Stimulated activated effector memory CD8-positive, alpha-beta T cell treated with anti-CD3 and anti-CD28 coated beads, Interleukin-12 subunit alpha, Interleukin-12 subunit beta, amount 100 ng/mL, for 72 hours (primary cell): ENCODE measurements at regions not wholly inside any gene's neighbourhood (a gene's known extent, or its start where the extent isn't known, plus 50 kb on each side); places are given as distances from the start of the nearest gene placed in this dataset.
"Not testable (repeated sequence)": the region's sequence is repeated elsewhere in the genome, so short reads cannot be mapped to it uniquely, and the experiment has no call there.

Experiments used
- ATAC-seq: fragments of 150-1000 bp; cut with Tn5 transposase; 2 replicates; pipeline ENCODE4 v1.10.0; 2021
- DNase-seq, 2 donors: peaks; one replicate each; pipeline ENCODE4 v3.0.0; 2021 to 2022; ENCODE audit warnings: low spot score in 2 of 2
- H3K27ac Mint-ChIP-seq: one replicate; pipeline ENCODE4 v1.8.0; 2022; ENCODE audit warnings: mild to moderate bottlenecking, mixed read lengths
- H3K36me3 Mint-ChIP-seq: one replicate; pipeline ENCODE4 v1.8.0; 2022; ENCODE audit warnings: mild to moderate bottlenecking, mixed read lengths
- H3K4me1 Mint-ChIP-seq: one replicate; pipeline ENCODE4 v1.8.0; 2022; ENCODE audit warnings: mixed read lengths
- H3K4me3 Mint-ChIP-seq: one replicate; pipeline ENCODE4 v1.8.0; 2022; ENCODE audit warnings: mild to moderate bottlenecking, mixed read lengths
- H3K9me3 Mint-ChIP-seq: one replicate; pipeline ENCODE4 v1.8.0; 2022; ENCODE audit warnings: mixed read lengths

DNA sequence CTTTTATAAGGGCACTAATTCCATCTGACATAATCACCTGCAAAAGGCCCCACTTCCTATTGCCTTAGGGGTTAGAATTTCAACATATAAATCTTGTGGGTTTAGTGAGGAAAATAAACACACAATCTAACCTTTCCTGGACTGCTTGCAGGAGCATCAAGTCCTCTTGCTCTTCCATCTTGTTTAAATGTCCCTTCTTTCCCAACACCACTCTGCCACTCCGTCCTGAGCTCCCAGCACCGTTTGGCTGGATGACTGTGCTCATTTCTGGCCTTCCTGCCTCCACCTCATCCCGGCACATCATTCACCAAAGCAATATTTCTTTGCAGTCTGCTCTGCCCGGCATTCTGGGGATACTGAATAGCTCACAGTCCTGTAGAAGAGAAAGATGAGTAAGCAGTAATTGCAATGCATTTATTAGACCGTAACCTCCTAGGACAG, 247.8 kb downstream of the BCL2 start:
- Mint-ChIP-seq H3K36me3 (no peaks in the 10 kb centered on the region), H3K4me3 (no peak overlapping the region), H3K9me3 (no peaks in the 10 kb centered on the region)

DNA sequence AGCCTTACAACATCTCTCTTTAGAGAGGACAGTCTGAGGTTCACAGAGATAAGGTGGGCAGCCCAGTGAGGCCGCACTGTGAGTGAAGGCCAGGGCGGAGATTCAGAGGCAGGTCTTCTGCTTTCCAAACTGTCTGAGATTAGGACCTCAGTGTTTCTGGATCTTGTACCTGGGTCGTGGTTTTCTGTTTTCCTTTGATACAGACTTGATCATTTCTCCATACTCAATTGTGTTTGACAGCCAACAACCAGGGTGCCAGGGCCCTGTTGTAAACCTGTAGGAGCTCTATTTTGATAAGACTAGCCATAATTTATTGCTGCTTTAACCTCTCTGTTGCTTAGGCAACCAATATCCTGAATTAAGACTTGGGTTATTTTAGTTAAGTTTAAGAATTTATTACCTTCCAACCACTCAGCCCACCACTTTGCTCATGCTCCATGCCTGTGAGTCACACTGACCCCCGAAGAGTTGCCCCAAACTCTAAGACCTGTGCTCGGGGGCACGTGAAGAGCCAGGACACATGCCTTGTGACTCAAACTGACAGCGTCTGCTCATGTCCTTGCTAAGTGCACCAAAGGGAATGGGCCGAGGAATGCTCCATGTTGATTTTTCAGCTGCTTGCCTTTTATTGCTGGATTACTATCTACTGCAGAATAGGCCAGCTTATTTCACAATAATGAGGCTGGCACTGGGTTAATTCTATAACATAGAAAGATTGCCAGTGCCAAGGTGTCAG, 248.6 kb downstream of the BCL2 start:
- DNase-seq (no peak), ATAC-seq (no peak)
- H3K4me3 Mint-ChIP-seq: no peak overlapping the region
- H3K9me3 Mint-ChIP-seq: no peaks in the 10 kb centered on the region
- peaks cover 12% of the 10 kb centered on the region for H3K4me1 Mint-ChIP-seq
- H3K27ac Mint-ChIP-seq: no peak overlapping the region
- no peaks in the 10 kb centered on the region for H3K36me3 Mint-ChIP-seq

More for the DNA sequence above, 247.8 kb downstream of the BCL2 start:
- DNase-seq (no peak), ATAC-seq (no peak)
- Mint-ChIP-seq H3K4me1 (peaks cover 12% of the 10 kb centered on the region), H3K27ac (peak overlapping the region; percentile 24)

DNA sequence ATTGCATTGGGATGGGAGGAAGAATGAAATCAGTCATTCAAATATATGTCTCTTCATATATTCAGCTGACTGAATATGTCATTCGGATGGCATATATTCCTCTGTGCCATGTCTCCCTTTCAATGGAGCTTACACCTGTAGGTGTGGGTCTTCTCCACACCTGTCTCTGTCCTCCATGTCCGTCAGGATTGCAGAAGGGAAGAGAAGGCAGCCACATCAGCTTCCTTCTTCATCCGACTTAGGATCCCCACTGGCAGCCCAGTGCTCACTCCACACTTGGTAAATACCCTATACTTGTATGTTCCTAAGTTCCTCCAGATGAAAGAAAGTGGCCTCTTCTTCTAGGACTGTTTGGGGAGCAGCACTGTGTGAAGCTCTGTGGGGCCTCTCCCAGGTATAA, 250.1 kb downstream of the BCL2 start:
- H3K36me3 Mint-ChIP-seq: no peaks in the 10 kb centered on the region
- ATAC-seq (no peak), DNase-seq (no peak)
- no peak overlapping the region for H3K27ac Mint-ChIP-seq
- no peak overlapping the region for H3K4me3 Mint-ChIP-seq
- H3K4me1 Mint-ChIP-seq: no peaks in the 10 kb centered on the region
- H3K9me3 Mint-ChIP-seq: no peaks in the 10 kb centered on the region

DNA sequence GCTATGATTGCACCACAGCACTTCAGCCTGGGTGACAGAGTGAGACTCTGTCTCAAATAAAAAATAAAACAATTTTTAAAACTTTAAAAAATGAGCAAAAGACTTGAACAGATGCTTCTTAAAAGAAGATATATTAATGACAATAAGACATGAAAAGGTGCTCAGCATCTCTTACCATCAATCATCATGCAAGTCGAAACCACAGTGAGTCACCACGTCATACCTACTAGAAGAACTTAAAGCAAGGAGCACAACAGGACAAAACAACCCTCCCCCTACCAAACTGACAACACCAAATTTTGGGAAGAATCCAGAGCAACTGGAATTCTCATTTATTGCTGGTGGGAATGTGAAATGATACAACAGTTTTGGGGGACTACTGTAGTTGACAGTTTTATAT, 251.6 kb downstream of the BCL2 start:
- no peak overlapping the region for H3K27ac Mint-ChIP-seq
- no peaks in the 10 kb centered on the region for H3K36me3 Mint-ChIP-seq
- ATAC-seq (peak; percentile 63), DNase-seq (no peak)
- no peaks in the 10 kb centered on the region for H3K4me1 Mint-ChIP-seq
- H3K9me3 Mint-ChIP-seq: no peaks in the 10 kb centered on the region
- H3K4me3 Mint-ChIP-seq: no peak overlapping the region

DNA sequence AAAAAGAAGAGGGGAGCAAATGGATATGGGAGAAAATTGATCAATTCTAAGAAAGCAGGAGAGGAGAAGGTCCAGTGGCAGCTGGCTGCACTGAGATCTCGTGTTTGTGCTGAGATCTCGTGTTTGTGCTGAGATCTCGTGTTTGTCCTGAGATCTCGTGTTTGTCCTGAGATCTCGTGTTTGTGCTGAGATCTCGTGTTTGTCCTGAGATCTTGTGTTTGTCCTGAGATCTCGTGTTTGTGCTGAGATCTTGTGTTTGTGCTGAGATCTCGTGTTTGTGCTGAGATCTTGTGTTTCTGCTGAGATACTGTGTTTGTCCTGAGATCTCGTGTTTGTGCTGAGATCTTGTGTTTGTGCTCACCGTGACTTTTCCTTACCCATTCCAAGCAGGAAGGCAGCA, 254.4 kb downstream of the BCL2 start:
- DNase-seq: no peak
- H3K4me3 Mint-ChIP-seq: no peak overlapping the region
- no peaks in the 10 kb centered on the region for H3K9me3 Mint-ChIP-seq
- H3K4me1 Mint-ChIP-seq: no peaks in the 10 kb centered on the region
- no peaks in the 10 kb centered on the region for H3K36me3 Mint-ChIP-seq
- no peak overlapping the region for H3K27ac Mint-ChIP-seq
- no peak for ATAC-seq

DNA sequence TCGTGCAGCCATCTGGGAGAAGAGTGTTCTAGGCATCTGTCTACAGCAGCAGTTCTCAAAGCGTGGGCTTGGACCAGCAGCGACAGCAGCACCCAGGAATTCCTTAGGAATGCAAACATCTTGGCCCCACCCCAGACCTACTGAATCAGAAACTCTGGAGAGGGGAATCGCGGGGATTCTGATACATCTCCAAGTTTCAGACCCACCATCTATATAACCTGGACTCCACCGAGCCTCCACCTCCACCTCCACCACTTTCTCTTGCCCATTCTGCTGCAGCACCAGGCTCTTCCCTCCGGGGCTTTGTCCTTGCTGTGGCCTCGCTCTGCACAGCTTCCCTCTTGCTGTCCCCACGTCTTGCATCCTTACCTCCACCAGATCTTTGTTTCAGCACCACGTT, 256.4 kb downstream of the BCL2 start:
- no peak for ATAC-seq
- H3K27ac Mint-ChIP-seq: no peak overlapping the region
- no peak overlapping the region for H3K4me3 Mint-ChIP-seq

DNA sequence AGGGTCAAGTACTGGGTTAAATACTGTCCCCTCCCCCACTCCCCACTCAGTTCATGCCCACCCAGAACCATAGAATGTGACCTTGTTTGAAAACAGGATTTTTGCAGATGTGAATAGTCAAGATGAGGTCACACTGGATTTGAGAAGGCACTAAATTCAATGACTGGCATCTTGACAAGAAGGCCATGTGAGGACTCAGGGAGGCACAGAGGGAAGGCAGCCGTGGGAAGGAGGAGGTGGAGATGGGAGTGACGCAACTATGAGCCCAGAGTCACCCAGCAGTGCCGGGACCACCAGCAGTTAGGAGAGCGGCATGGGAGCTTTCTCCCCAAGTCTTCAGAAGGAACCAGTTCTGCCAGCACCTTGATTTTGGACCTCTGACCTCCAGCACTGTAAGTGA, 257.3 kb downstream of the BCL2 start:
- ATAC-seq (no peak), DNase-seq (no peak)
- no peak overlapping the region for H3K4me3 Mint-ChIP-seq
- no peaks in the 10 kb centered on the region for H3K4me1 Mint-ChIP-seq
- H3K27ac Mint-ChIP-seq: no peak overlapping the region
- no peaks in the 10 kb centered on the region for H3K36me3 Mint-ChIP-seq
- H3K9me3 Mint-ChIP-seq: no peaks in the 10 kb centered on the region

More for the DNA sequence above, 256.4 kb downstream of the BCL2 start:
- DNase-seq: no peak
- Mint-ChIP-seq H3K4me1 (no peaks in the 10 kb centered on the region), H3K9me3 (no peaks in the 10 kb centered on the region), H3K36me3 (no peaks in the 10 kb centered on the region)

DNA sequence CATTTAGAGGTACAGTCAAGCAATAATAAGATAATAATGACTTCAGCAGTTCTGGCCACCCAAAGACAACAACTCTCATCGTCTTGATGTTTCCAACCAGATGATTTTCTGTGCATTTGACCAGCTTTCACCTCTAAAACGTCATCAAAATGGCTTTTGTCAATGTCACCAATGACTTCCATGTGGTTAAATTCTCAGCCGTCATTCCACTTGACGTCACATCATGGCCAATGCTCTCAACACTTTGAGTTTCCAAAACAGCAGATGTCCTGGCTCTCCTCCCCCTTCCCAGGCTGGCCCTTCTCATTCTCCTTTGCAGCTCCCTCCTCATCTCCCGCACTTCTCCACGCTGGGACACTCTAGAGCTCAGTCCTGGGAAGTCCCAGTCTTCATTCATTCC, 258.3 kb downstream of the BCL2 start:
- Mint-ChIP-seq H3K4me3 (no peak overlapping the region), H3K9me3 (no peaks in the 10 kb centered on the region), H3K27ac (no peak overlapping the region), H3K36me3 (no peaks in the 10 kb centered on the region), H3K4me1 (no peaks in the 10 kb centered on the region)
- ATAC-seq (no peak), DNase-seq (no peak)

DNA sequence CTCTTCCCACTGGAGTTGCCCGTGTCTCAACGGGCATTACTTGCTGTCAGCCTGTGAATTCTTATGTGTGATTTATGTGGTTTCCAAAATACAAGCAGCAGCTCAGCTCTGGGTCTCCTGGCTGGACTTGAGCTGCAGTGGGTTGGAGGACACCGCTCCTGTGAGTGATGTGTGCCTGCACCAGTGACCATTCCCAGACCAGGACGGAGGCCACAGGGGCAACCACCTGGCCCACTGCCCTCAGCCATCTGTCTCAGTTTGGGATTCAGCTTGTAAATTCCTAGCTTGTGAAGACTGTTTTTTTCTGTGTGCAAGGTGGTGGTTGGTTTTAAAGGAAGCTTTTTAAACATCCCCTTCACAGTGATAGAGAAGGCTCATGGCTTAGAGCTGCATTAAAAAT, 261.0 kb downstream of the BCL2 start:
- DNase-seq (no peak), ATAC-seq (no peak)
- Mint-ChIP-seq H3K36me3 (no peaks in the 10 kb centered on the region), H3K9me3 (no peaks in the 10 kb centered on the region), H3K27ac (no peak overlapping the region), H3K4me1 (no peaks in the 10 kb centered on the region), H3K4me3 (no peak overlapping the region)

DNA sequence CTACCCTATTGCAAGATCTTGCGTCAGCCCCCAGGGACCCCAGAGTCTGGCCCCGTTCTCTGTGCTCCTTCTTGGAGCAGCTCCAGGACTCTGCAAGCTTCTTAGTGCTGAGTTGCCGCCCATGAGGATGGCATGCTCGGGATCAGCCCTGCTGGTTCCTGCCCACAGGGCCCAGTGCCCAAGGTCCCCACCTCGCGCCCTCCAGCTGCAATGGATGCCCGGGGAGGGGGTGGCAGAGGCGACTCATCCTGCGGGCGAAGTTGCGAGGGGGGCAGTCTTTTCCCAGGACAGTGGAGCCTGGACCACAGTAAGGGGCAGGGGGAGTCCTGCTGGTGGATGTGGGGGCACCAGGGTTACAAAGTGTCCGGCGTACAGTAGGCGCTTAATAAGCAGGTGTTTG, 261.9 kb downstream of the BCL2 start:
- ATAC-seq (no peak), DNase-seq (no peak)
- no peaks in the 10 kb centered on the region for H3K36me3 Mint-ChIP-seq
- no peaks in the 10 kb centered on the region for H3K9me3 Mint-ChIP-seq
- H3K4me1 Mint-ChIP-seq: no peaks in the 10 kb centered on the region
- no peak overlapping the region for H3K4me3 Mint-ChIP-seq
- H3K27ac Mint-ChIP-seq: no peak overlapping the region

DNA sequence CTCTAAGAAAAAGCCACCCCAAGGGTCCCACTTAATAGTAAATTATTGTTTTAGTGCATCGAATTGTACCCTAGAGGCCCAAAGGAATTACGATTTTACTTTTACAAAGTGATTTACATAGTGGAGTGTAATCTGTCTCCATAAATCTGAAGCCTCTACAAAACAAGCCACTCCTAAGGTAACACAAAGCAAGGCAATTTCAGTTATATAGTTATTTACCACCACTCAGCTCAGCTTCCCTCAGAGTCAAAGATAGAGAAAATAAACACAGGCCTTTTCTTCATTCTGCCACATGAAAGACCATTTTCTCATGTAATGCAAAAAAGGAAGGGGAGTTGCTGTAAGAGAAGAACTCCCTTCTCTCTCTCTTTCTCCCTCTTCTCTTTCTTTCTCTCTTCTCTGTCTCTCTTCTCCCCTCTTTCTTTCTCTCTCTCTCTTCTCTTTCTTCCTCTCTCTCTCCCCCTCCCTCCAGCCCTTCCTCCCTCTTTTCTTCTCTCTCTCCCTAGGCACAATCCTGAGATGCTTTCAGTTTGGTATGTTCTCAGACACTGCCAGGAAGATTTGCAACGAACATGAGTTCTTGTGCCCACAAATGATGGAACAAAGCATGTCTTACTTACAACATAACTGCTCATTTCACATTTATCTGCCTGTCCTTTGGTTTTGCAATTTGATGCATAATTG, 264.5 kb downstream of the BCL2 start:
- no peak overlapping the region for H3K4me3 Mint-ChIP-seq
- ATAC-seq: no peak
- no peaks in the 10 kb centered on the region for H3K9me3 Mint-ChIP-seq
- H3K27ac Mint-ChIP-seq: no peak overlapping the region
- H3K36me3 Mint-ChIP-seq: no peaks in the 10 kb centered on the region
- DNase-seq: no peak
- H3K4me1 Mint-ChIP-seq: peaks cover 23% of the 10 kb centered on the region

DNA sequence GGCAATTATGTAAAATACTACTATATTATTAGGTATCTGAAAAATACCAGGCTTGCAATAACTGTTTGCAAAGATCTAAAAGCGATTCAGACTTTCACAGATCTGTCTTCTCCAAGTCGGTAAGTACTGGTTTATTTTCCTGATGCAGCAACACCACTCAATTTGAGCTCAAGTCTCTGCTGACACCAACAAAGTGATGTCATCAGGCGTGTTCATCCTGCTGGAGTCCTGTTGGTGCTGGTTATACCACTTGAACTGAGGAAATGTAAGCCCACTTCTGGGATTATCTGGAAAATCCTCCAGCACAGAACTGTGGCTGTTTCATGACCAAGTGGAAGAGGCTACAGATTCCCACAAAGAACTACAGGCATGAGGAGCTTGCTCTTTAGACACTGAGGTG, 267.6 kb downstream of the BCL2 start:
- DNase-seq (no peak), ATAC-seq (no peak)
- no peaks in the 10 kb centered on the region for H3K9me3 Mint-ChIP-seq
- no peaks in the 10 kb centered on the region for H3K36me3 Mint-ChIP-seq
- no peak overlapping the region for H3K4me3 Mint-ChIP-seq
- no peak overlapping the region for H3K27ac Mint-ChIP-seq
- H3K4me1 Mint-ChIP-seq: peaks cover 27% of the 10 kb centered on the region

DNA sequence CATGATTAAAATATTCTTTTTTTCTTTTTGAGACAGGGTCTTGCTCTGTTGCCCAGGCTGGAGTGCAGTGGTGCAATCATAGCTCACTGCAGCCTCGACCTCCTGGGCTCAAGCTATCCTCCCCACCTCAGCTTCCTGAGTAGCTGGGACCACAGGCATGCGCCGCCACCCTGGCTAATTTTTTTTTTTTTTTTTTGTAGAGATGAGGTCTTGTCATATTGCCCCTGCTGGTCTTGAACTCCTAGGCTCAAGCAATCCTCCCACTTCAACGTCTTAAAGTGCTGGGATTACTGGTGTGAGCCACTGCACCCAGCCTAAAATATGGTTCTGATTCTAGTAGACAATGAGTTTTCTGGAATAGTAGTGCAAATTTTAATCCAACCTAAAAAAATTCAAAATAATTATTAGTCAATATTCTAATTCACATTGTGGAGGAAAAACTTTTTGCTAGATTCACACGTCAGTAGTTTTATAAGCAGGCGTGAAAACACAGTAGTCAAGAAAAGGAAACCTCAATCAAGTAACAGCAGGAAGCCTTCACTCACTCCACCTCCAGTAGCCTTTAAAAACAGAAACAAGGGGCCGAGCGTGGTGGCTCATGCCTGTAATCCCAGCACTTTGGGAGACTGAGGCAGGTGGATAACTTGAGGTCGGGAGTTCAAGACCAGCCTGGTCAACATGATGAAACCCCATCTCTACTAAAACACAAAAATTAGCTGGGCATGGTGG, 268.7 kb downstream of the BCL2 start:
- peak overlapping the region; percentile 30 for H3K4me3 Mint-ChIP-seq
- H3K36me3 Mint-ChIP-seq, H3K27ac Mint-ChIP-seq, DNase-seq, H3K9me3 Mint-ChIP-seq: not testable (repeated sequence)
- H3K4me1 Mint-ChIP-seq: peaks cover 27% of the 10 kb centered on the region
- peak; percentile 71 for ATAC-seq

DNA sequence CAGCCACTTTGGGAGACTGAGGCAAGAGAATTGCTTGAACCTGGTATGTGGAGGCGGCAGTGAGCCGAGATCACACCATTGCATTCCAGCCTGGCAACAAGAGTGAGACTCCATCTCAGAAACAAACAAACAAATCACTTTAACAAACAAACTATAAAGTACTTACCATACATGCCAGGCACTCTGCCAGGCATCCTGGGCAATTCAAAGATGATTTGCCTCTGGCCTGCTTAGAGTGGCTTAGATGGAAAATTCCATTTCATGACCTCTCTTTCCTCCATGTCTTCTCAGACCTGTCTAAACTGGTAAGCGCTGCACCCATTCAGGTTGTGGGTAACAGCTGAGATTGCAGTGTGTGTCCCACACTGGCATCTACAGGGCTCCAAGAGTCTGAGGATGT, 273.2 kb downstream of the BCL2 start:
- no peak overlapping the region for H3K27ac Mint-ChIP-seq

DNA sequence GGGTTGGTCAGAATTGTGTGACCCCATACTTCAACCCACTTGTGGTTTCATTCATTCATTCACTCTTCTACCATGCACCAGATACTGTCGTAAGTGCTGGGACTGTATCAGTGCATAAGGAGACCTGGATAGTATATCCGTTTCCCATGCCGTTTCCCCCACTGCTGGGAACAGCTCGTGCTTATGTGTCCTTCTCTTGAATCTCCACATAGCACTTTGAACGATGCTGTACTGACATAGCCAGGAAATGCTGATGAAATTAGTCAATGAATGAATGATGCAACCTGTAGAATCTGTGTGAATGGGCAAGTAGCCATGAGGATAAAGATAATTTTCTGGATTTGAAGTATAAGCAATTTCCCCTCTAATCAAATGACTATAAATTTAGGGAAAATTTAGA, 276.1 kb downstream of the BCL2 start:
- DNase-seq: no peak
- Mint-ChIP-seq H3K9me3 (peaks cover 10% of the 10 kb centered on the region), H3K4me1 (peaks cover 26% of the 10 kb centered on the region), H3K27ac (no peak overlapping the region), H3K4me3 (no peak overlapping the region), H3K36me3 (no peaks in the 10 kb centered on the region)
- no peak for ATAC-seq

More for the DNA sequence above, 273.2 kb downstream of the BCL2 start:
- peaks cover 31% of the 10 kb centered on the region for H3K4me1 Mint-ChIP-seq
- DNase-seq (no peak), ATAC-seq (no peak)
- H3K4me3 Mint-ChIP-seq: no peak overlapping the region
- peaks cover 8% of the 10 kb centered on the region for H3K9me3 Mint-ChIP-seq
- no peaks in the 10 kb centered on the region for H3K36me3 Mint-ChIP-seq

DNA sequence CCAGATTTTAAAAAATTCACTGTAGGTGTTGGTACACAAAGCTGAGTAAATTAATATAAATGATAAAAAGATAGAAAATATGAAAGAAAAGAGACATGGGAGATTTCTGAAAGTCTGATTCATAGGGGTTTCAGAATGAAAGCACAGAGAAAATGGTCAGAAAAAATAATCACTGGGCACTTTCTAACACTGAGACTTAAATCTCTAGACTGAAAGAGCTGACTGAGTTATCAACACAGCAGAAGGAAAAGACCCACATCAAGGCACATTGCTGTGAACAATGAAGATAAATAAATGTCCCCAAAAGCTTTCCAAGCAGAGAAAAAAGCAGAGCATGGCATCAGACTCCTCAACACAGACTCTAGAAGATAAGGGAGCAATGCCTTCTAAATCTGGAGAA, 277.2 kb downstream of the BCL2 start:
- Mint-ChIP-seq H3K36me3 (no peaks in the 10 kb centered on the region), H3K4me3 (no peak overlapping the region), H3K4me1 (peaks cover 26% of the 10 kb centered on the region), H3K9me3 (peaks cover 10% of the 10 kb centered on the region), H3K27ac (no peak overlapping the region)
- ATAC-seq: no peak
- no peak for DNase-seq
